Left cardiac atrium (tissue), 4 donors: ENCODE measurements at regions not wholly inside any gene's neighbourhood (a gene's known extent, or its start where the extent isn't known, plus 50 kb on each side); places are given as distances from the start of the nearest gene placed in this dataset.

ENCODE experiments used
- ATAC-seq, 2 donors: fragments of 200-7000 bp; cut with Tn5 transposase; one replicate each; pipeline ENCODE4 v1.9.1; 2020; ENCODE audit warnings: mild to moderate bottlenecking in 2 of 2, moderate library complexity in 2 of 2
- DNase-seq: peaks from one replicate; pipeline ENCODE4 v3.0.0-alpha.2; 2020
- intact Hi-C, 2 donors: fragments of 100-400 bp; cut with DNase I; formaldehyde crosslinking; loops; one replicate each; pipeline versions ENCODE4 v1.14.1 to v1.15.1; 2022 to 2023
- donor health status: DM: no; HTN: yes; CAD: no.
- donor health status: DM: no; HTN: yes; CAD: no; lungs with severe emphysema.
- donor health status: DM: yes; HTN: yes; CAD: no.
- donor health status: Dilated cardiomyopathy.

GRCh38 chr18:37712776-37713175 is 147.2 kb upstream of the CELF4 start:
- no peak for DNase-seq
- no peak for ATAC-seq
- intact Hi-C loops = no loop called here

GRCh38 chr18:37711766-37712505 is 146.3 kb upstream of the CELF4 start:
- DNase-seq (no peak), ATAC-seq (no peak)
- intact Hi-C loops = no loop called here

GRCh38 chr18:37710726-37711125 is 145.1 kb upstream of the CELF4 start:
- ATAC-seq (no peak), DNase-seq (no peak)
- intact Hi-C loops = no loop called here

- intact Hi-C loops = no loop called here
- ATAC-seq (no peak), DNase-seq (no peak)
Observed at GRCh38 chr18:37709740-37710139, 144.1 kb upstream of the CELF4 start.

- DNase-seq = no peak
- intact Hi-C loops = no loop called here
- no peak for ATAC-seq
Observed at GRCh38 chr18:37705016-37705415, 139.4 kb upstream of the CELF4 start.

- intact Hi-C loops = no loop called here
- no peak for ATAC-seq
- no peak for DNase-seq
Observed at GRCh38 chr18:37702841-37703240, 137.2 kb upstream of the CELF4 start.

GRCh38 chr18:37701967-37702366 is 136.4 kb upstream of the CELF4 start:
- DNase-seq = peak; percentile 28
- intact Hi-C loops = no loop called here
- peak in 1 of 2 donors; percentile 21 for ATAC-seq

- ATAC-seq = no peak
- intact Hi-C loops = no loop called here
- no peak for DNase-seq
Observed at GRCh38 chr18:37698508-37699040, 133.0 kb upstream of the CELF4 start.

- ATAC-seq (no peak), DNase-seq (no peak)
- intact Hi-C loops = no loop called here
Observed at GRCh38 chr18:37694516-37694915, 128.9 kb upstream of the CELF4 start.

- ATAC-seq = peak in 1 of 2 donors; percentile 69
- intact Hi-C loops = no loop called here
- DNase-seq = no peak
Observed at GRCh38 chr18:37691162-37691561, 125.6 kb upstream of the CELF4 start.

- no peak for ATAC-seq
- intact Hi-C loops = no loop called here
- DNase-seq = no peak
Observed at GRCh38 chr18:37689841-37690240, 124.2 kb upstream of the CELF4 start.

GRCh38 chr18:37684590-37684989 is 119.0 kb upstream of the CELF4 start:
- no peak for ATAC-seq
- DNase-seq = no peak
- intact Hi-C loops = no loop called here

- intact Hi-C loops = no loop called here
- no peak for DNase-seq
- ATAC-seq = no peak
Observed at GRCh38 chr18:37684183-37684582, 118.6 kb upstream of the CELF4 start.

- DNase-seq (no peak), ATAC-seq (no peak)
- intact Hi-C loops = no loop called here
Observed at GRCh38 chr18:37680911-37681310, 115.3 kb upstream of the CELF4 start.

- intact Hi-C loops = no loop called here
- ATAC-seq (no peak), DNase-seq (no peak)
Observed at GRCh38 chr18:37676276-37676675, 110.7 kb upstream of the CELF4 start.

- intact Hi-C loops = no loop called here
- ATAC-seq (no peak), DNase-seq (no peak)
Observed at GRCh38 chr18:37675699-37676098, 110.1 kb upstream of the CELF4 start.

GRCh38 chr18:37674570-37674969 is 109.0 kb upstream of the CELF4 start:
- ATAC-seq (no peak), DNase-seq (no peak)
- intact Hi-C loops = no loop called here

GRCh38 chr18:37673671-37674070 is 108.1 kb upstream of the CELF4 start:
- no peak for ATAC-seq
- no peak for DNase-seq
- intact Hi-C loops = no loop called here

- DNase-seq (no peak), ATAC-seq (no peak)
- intact Hi-C loops = no loop called here
Observed at GRCh38 chr18:37672932-37673595, 107.5 kb upstream of the CELF4 start.

- DNase-seq (no peak), ATAC-seq (no peak)
- intact Hi-C loops = no loop called here
Observed at GRCh38 chr18:37672001-37672400, 106.4 kb upstream of the CELF4 start.

GRCh38 chr18:37671530-37671929 is 105.9 kb upstream of the CELF4 start:
- no peak for DNase-seq
- ATAC-seq = no peak
- intact Hi-C loops = no loop called here
